ENCODE measurements at regions not wholly inside any gene's neighbourhood (a gene's known extent, or its start where the extent isn't known, plus 50 kb on each side); places are given as distances from the start of the nearest gene placed in this dataset.

- DNase-seq (ENCODE audit: low read depth) = no peak
Measured at GRCh38 chr10:78817361-78817760, 251.4 kb upstream of the ZMIZ1 start.

- no peak for DNase-seq (ENCODE audit: low read depth)
Measured at GRCh38 chr10:78817804-78818203, 251.0 kb upstream of the ZMIZ1 start.

DNA sequence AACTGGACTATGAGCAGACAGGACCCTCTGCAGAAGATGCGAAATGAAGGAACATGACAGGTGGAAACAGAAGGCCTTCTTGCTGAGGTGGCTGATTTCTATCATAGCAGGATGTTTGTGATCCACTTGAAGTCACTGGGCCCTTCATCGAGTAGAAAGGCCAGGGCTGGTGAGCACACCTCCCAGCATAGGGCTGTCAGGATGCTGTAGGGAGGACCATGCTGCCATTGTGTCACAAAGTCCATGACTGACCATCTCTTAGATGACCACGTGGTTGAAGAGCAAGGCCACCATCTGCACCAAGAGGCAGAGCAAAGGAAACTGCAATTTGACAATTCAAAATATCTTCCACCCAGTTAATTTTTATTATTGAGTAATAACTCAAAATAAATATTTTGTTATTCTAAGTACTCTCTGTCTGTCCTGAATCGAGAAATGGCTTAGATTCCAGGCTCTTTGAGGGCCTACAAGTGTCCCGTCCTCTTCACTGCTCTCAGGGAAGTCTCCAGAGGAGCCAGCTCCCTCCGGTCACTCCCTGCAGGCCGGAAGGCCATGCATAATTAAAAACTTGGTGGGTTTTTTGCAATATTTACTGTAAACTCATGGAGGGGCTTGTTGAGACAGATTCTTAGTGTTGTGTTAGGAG lies 249.3 kb upstream of the ZMIZ1 start:
- no peak for DNase-seq (ENCODE audit: low read depth)

GRCh38 chr10:78820007-78820362 lies 248.8 kb upstream of the ZMIZ1 start:
- no peak for DNase-seq (ENCODE audit: low read depth)

DNA sequence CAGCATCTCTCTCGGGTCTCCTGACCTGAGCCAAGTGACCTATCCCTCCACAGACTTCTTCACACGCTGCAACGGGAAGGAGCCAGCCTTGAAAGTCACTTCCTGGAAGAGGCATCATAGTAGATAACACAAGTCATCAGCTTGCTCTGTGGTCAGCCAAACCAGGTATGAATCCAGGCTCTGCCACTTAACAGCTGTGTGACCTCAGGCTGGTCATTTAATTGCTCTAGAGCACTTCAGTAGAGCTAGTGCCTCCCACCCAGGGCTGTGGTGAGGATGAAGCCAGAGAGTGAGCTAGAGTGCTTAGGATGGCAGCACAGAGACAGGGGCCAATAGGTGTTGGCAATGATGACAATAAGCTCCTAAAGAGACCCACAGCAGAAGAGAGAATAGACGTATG lies 247.7 kb upstream of the ZMIZ1 start:
- no peak for DNase-seq (ENCODE audit: low read depth)

GRCh38 chr10:78828647-78829539 lies 239.9 kb upstream of the ZMIZ1 start:
- DNase-seq (ENCODE audit: low read depth) = no peak

- no peak for DNase-seq (ENCODE audit: low read depth)
Measured at GRCh38 chr10:78829565-78829964, 239.2 kb upstream of the ZMIZ1 start.

GRCh38 chr10:78830062-78830975 lies 238.4 kb upstream of the ZMIZ1 start:
- DNase-seq (ENCODE audit: low read depth) = peak; percentile 26

GRCh38 chr10:78830976-78831375 lies 237.8 kb upstream of the ZMIZ1 start:
- no peak for DNase-seq (ENCODE audit: low read depth)

DNA sequence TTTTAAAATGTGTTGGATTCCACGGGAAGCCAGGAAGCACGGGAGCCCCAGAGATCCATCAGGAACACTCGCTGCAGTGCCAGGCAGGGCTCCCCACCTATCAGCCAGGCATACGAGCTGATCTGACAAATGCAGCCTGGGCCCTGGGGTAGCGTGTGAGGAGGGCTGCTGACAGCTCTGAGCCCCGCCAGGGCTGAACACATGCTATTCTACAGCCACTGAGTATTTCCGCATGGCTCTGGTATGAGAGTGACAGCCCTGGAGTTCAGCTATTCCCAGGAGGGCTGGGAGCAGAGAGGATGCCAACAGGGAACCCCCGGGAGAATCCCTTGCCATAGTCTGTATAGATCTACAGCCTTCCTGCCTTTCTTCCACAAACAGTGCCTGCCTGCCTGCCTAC lies 237.3 kb upstream of the ZMIZ1 start:
- no peak for DNase-seq (ENCODE audit: low read depth)

DNA sequence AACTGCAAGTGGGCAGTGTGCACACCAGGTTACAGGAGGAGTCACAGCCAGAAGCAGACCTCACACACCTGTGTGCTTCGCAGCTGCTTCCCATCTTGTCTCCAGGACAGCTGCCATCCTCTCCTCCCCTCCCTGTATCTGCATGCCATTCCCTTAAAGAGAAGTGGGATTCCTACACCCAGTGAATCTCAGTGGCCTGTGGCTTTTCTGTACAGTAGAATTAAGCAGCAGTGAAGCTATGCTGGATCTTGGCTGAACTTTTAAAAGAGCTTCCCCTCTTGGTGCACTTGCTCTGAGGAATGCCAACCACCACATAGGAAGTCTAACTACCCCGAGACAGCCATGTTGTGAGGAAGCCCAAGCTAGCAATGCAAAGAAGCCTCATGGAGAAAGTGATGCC lies 236.5 kb upstream of the ZMIZ1 start:
- no peak for DNase-seq (ENCODE audit: low read depth)

DNA sequence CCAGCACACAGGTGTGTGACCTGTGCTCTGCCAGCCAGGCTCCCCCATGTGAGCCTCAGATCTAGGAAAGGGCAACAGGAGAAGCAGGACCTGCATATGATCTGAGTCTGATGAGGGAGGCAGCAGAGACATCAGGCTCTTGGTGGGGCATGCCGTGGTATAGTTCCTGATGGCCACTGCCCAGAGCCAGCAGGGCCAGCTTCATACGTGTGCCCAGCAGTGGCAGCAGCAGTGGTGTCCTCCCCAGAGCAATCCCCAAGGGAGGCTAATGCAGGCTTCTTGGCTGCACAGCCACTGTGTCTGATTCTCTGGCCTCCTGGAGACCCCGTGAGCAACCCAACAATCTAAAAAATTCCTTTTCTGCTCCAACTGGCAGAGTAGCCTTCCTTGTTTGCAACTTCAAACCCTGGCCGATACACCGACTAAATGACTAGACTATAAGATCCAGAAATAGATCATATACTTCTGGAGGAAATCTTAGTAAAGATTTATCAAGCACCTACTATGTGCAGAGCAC lies 230.6 kb upstream of the ZMIZ1 start:
- no peak for DNase-seq (ENCODE audit: low read depth)

GRCh38 chr10:78843495-78843894 lies 225.3 kb upstream of the ZMIZ1 start:
- DNase-seq (ENCODE audit: low read depth) = no peak

GRCh38 chr10:78844960-78845607 lies 223.7 kb upstream of the ZMIZ1 start:
- no peak for DNase-seq (ENCODE audit: low read depth)

DNA sequence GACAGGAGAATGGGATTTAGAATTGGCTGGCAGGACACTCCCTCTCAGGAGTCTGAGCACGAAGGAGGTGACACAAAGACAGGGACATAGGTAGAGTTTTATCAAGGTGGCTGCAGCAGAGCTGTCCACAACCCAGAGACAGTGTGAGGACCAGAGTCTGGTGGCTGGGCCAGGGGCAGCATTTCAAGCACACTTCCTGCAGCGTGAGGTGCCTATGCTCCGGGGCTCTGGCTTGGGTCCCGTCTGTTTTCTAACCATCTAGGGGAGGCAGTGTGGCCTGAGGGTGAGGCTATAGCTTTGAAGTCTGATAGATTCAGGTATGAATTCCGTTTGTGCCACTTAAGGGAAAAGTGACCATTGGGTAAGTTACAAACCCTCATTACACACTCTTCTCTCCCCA lies 222.7 kb upstream of the ZMIZ1 start:
- no peak for DNase-seq (ENCODE audit: low read depth)

DNA sequence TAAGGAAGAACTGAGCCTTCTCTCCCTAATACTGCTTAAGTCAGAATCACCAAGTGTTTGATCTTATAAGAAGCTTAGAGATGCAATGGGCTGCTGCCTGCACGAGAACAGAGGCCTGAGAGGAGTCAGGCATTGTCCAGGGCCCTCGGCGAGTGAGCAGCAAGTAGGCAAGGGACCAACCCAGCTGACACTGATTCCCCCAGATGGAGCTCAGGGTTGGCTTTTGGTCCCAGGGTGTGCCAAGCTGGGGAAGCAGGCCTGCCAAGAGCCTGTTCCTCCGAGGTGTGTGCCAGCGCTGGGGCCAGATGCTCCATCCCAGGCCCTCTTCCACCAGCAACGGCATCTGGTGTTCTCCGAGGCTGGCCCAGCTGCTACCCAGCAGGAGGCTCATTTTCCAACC lies 222.0 kb upstream of the ZMIZ1 start:
- DNase-seq (ENCODE audit: low read depth) = no peak

DNA sequence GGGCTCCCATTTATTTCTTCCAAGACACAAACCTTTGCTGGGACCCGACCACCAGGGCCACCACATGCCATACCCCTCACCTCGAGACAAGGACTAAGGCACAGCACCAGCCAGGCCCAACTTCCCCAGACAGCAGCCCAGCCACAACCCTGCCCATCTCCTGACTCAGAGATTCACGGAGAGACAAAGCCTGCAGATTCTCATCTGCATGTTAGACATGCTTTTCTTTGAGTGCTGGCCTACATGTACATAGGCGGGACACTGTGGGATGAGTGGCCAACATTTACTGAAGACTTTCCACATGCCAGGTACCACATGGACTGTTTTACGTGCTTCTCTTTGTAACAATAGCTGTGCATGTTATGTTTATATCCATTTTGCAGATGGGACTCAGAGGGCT lies 221.3 kb upstream of the ZMIZ1 start:
- DNase-seq (ENCODE audit: low read depth) = no peak

DNA sequence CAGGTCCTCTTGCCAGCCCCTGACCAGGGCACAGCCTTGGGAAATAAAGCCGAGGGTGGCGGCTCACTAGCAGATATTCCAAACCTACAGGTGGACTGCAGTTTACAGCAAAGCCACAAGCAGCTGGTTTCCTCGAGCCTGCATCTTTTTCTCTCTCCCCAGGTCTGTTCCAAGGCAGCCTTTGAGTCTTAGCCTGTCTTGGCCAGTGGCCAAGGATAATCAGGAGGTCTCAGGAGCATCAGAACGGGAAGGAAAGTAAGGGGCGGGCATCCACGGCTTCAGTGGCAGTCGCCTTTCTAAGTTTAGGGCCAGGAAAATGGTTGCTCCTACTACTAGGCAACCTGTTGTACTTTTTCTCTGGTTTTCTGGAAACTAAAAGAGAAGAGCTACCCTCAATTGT lies 219.7 kb upstream of the ZMIZ1 start:
- no peak for DNase-seq (ENCODE audit: low read depth)

DNA sequence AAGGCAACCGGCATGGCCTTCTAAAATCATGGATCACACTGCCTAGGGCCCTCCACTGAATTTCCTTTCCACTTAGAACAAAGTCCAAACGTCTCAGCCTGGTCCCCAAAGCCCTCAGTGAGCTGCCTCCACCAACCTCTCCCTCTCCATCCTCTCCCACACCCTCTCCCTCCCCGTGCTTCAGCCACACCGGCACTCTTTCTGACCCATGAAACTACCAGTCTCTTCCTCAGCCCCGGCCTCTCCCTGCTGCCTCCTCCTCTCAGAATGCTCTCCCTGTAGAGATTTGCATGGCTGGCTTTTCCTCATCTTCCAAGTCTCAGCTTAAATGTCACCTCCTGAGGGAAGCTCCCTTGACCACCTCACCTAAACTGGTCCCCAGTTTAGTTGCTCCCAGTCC lies 219.0 kb upstream of the ZMIZ1 start:
- DNase-seq (ENCODE audit: low read depth) = no peak

DNA sequence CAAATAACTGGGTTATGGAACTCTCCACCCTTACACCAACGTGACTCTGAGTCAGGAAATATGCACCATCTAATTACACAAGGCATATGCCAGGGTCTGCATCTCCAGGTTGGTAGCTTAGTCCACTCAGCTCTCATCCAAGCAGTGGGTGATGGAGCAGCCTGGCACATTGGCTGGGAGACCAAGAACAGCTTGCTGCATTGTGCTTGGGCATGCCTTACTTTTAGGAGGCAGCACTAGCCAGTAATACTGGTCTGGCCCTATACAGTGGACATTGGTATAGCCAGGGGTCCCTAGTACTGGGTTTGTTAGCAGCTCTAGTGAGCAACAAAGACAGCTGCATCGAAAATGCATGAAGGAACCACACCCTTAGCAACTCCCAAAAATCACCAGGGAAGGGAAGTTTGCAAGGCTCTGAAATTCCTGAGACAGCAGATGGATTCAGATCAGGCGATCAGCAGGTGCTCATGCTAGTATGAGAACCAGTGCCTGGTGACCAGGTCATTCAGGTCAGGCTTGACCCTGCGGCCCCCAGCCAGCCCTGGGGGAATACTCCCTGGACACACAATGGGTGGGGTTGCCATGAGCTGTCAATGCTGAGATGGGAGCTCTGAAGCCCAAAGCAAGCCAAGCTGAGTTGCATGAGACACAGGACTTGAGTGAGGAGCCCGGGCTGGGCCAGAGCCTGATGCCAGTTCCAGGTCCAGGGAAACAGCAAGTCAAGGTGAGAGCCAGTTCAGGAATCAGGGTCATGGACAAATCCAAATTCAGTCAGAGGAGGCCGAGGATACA lies 217.9 kb upstream of the ZMIZ1 start:
- no peak for DNase-seq (ENCODE audit: low read depth)

DNA sequence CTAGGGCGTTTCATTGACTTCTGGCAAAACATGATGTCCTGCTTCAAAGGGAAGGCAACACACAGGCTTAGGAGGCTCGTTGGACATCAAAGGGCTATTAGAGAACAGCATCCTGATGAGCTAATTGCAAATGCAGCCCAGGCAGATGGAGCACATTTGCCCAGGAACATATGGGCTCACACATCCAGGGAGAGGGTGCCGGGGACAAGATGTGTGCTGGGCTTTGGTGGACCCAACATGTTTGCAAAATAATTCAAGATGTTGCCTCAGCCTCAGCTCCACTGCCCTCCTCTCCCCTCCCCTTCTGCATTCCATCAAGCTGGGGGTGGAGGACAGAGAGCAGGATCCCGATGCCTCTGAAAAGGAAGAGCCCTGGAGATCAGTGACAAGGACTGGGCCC lies 217.1 kb upstream of the ZMIZ1 start:
- DNase-seq (ENCODE audit: low read depth) = no peak

All from Daoy (cell line).